ENCODE measurements at regions not wholly inside any gene's neighbourhood (a gene's known extent, or its start where the extent isn't known, plus 50 kb on each side); places are given as distances from the start of the nearest gene placed in this dataset.

DNA sequence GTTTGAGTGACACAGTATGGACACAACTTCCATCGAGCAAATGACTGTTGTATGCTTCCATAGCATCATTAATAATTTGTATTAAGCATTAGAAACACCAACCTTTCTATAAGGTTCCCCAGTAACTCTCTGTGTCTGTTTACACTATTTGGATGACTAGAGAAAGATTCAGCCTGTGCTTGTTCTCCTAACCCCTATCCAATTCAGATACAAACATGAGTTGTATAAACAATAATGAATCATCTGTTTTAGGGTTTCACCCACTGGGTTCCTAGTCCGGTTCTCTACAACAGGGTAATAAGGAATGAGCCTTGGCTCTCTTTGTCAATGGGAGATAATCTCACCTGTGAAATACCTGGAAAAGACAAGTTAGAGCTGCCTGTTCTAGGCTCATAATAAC is 894.1 kb upstream of the PIK3C3 start:
- no peaks in the 10 kb centered on the region for H3K9me3 ChIP-seq (ENCODE audit: control insufficient read depth, low read length)
- no peaks in the 10 kb centered on the region for H3K4me1 ChIP-seq (ENCODE audit: control insufficient read depth, insufficient read depth, low read length)
- no peaks in the 10 kb centered on the region for H3K36me3 ChIP-seq (ENCODE audit: control insufficient read depth, insufficient read depth, low read length)
- H3K27ac ChIP-seq (ENCODE audit: low read depth, low read length), result no peak overlapping the region
- 91 to 100% methylated on average over 1 to 2 of the region's 2 CpGs for WGBS, 2 experiments (ENCODE audit: insufficient coverage in 1 of 2, insufficient read length in 1 of 2)
- Mint-ChIP-seq H3K4me3 (no peak overlapping the region), H3K36me3 (ENCODE audit: low read depth) (no peaks in the 10 kb centered on the region), H3K9me3 (no peaks in the 10 kb centered on the region), H3K4me1 (peaks cover 5% of the 10 kb centered on the region), H3K27me3 (ENCODE audit: insufficient read depth) (no peaks in the 10 kb centered on the region), H3K27ac (no peak overlapping the region)
- no peak overlapping the region for H3K9ac ChIP-seq (ENCODE audit: extremely low read depth, low read length, poor library complexity, severe bottlenecking)
- TF ChIP-seq CTCF (conservative IDR thresholded peaks at IDR 0.05), result no peak
- DNase-seq, result no peak
- H3K4me3 ChIP-seq (ENCODE audit: low read length), result no peak overlapping the region
- H3K27me3 ChIP-seq (ENCODE audit: control insufficient read depth, insufficient read depth, low read length, poor library complexity, severe bottlenecking), result no peaks in the 10 kb centered on the region

- Histone ChIP-seq H3K4me1 (ENCODE audit: control insufficient read depth, insufficient read depth, low read length) (no peaks in the 10 kb centered on the region), H3K9me3 (ENCODE audit: control insufficient read depth, low read length) (no peaks in the 10 kb centered on the region), H3K27ac (ENCODE audit: low read depth, low read length) (no peak overlapping the region), H3K36me3 (ENCODE audit: control insufficient read depth, insufficient read depth, low read length) (no peaks in the 10 kb centered on the region), H3K4me3 (ENCODE audit: low read length) (no peak overlapping the region), H3K27me3 (ENCODE audit: control insufficient read depth, insufficient read depth, low read length, poor library complexity, severe bottlenecking) (no peaks in the 10 kb centered on the region), H3K9ac (ENCODE audit: extremely low read depth, low read length, poor library complexity, severe bottlenecking) (no peak overlapping the region)
- Mint-ChIP-seq H3K4me1 (peaks cover 5% of the 10 kb centered on the region), H3K27me3 (ENCODE audit: insufficient read depth) (no peaks in the 10 kb centered on the region), H3K27ac (no peak overlapping the region), H3K4me3 (no peak overlapping the region), H3K36me3 (ENCODE audit: low read depth) (no peaks in the 10 kb centered on the region), H3K9me3 (no peaks in the 10 kb centered on the region)
- TF ChIP-seq CTCF (conservative IDR thresholded peaks at IDR 0.05), result no peak
- 80 to 96% methylated on average over 1 of the region's 1 CpG for WGBS, 2 experiments (ENCODE audit: insufficient coverage in 1 of 2, insufficient read length in 1 of 2)
- no peak for DNase-seq
Measured at GRCh38 chr18:41059126-41059415, 896.0 kb upstream of the PIK3C3 start.

- Mint-ChIP-seq H3K27me3 (ENCODE audit: insufficient read depth) (no peaks in the 10 kb centered on the region), H3K27ac (no peak overlapping the region)
Measured at GRCh38 chr18:41058351-41059125, 896.5 kb upstream of the PIK3C3 start.

More at GRCh38 chr18:41058351-41059125, 896.5 kb upstream of the PIK3C3 start:
- no peak for DNase-seq
- no peak for TF ChIP-seq CTCF (conservative IDR thresholded peaks at IDR 0.05)
- H3K9me3 ChIP-seq (ENCODE audit: control insufficient read depth, low read length), result no peaks in the 10 kb centered on the region
- H3K27me3 ChIP-seq (ENCODE audit: control insufficient read depth, insufficient read depth, low read length, poor library complexity, severe bottlenecking), result no peaks in the 10 kb centered on the region
- no peak overlapping the region for H3K27ac ChIP-seq (ENCODE audit: low read depth, low read length)
- H3K36me3 ChIP-seq (ENCODE audit: control insufficient read depth, insufficient read depth, low read length), result no peaks in the 10 kb centered on the region
- H3K9ac ChIP-seq (ENCODE audit: extremely low read depth, low read length, poor library complexity, severe bottlenecking), result no peak overlapping the region
- H3K4me3 ChIP-seq (ENCODE audit: low read length), result no peak overlapping the region
- H3K36me3 Mint-ChIP-seq (ENCODE audit: low read depth), result no peaks in the 10 kb centered on the region
- H3K4me3 Mint-ChIP-seq, result no peak overlapping the region
- H3K9me3 Mint-ChIP-seq, result peaks cover 2% of the 10 kb centered on the region
- WGBS, 2 experiments (ENCODE audit: insufficient coverage in 1 of 2, insufficient read length in 1 of 2), result 91 to 93% methylated on average over 4 to 9 of the region's 9 CpGs
- H3K4me1 ChIP-seq (ENCODE audit: control insufficient read depth, insufficient read depth, low read length), result no peaks in the 10 kb centered on the region
- H3K4me1 Mint-ChIP-seq, result peaks cover 5% of the 10 kb centered on the region

Measured in endodermal cell (in vitro differentiated cells).